ENCODE measurements at regions not wholly inside any gene's neighbourhood (a gene's known extent, or its start where the extent isn't known, plus 50 kb on each side); places are given as distances from the start of the nearest gene placed in this dataset.

GRCh38 chr10:131422731-131423130 lies 111.2 kb upstream of the TCERG1L start:
- TF ChIP-seq EP300 (conservative IDR thresholded peaks at IDR 0.05; ENCODE audit: poor library complexity, severe bottlenecking) (no peak), EZH2 (IDR thresholded peaks at IDR 0.05; ENCODE audit: borderline replicate concordance, insufficient read depth, low read length, poor library complexity, severe bottlenecking) (no peak), CTCF (IDR thresholded peaks at IDR 0.05; ENCODE audit: poor library complexity, severe bottlenecking) (no peak), POLR2AphosphoS5 (IDR thresholded peaks at IDR 0.05) (no peak), REST (IDR thresholded peaks at IDR 0.05; ENCODE audit: borderline replicate concordance) (no peak), SMC3 (conservative IDR thresholded peaks at IDR 0.05; ENCODE audit: poor library complexity) (no peak), TAF1 (IDR thresholded peaks at IDR 0.05; ENCODE audit: low read depth) (no peak)
